IPS-NIHi7 (cell line): ENCODE measurements at regions not wholly inside any gene's neighbourhood (a gene's known extent, or its start where the extent isn't known, plus 50 kb on each side); places are given as distances from the start of the nearest gene placed in this dataset.

Source experiments
- DNase-seq: peaks from one replicate; pipeline ENCODE4 v3.0.0; 2012; ENCODE audit warnings: mixed read lengths; ENCODE audit errors: extremely low spot score

DNA sequence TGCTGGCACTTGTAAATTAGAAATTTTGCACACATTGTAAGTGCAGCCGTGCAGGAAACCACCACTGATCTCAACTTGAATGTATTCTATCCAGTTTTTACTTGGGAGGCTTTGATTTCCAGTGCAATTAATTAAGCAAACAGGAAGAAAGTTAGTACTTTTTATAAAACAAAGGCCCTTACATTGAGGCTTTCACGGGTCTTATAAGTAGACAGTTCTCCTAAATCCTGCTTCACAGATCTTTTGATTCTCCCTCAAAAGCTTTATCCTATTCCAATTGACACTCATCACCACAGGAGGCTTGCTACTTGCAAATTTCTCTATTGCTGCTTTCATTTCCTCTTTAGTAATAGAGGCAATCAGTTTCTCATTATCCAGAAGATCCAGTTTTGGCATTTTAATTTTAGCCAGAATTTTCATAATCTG is 90.1 kb downstream of the ERCC5 start:
- DNase-seq, result no peak

GRCh38 chr13:102933523-102933922 is 87.7 kb downstream of the ERCC5 start:
- no peak for DNase-seq

DNA sequence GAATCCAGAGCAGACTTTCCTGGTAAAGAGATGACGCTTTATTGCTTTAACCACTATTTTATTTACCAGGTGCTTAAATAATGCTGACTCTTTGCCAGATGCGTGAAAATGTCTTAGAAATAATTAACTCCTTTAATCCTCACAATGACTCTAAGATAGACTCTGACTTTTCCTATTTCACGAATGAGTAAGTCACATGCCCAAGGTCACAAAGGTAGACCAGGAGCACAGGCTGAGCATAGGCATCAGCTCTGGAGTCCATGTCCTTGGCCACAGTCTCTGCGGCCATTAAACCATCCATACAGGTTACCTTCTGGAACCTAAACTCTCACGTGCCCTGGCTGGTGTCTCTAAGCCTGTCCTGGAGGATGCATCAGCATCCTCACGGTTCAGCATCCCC is 87.3 kb downstream of the ERCC5 start:
- DNase-seq, result no peak

GRCh38 chr13:102932331-102932730 is 86.5 kb downstream of the ERCC5 start:
- no peak for DNase-seq

GRCh38 chr13:102930566-102930965 is 84.7 kb downstream of the ERCC5 start:
- no peak for DNase-seq

GRCh38 chr13:102928941-102929675 is 83.3 kb downstream of the ERCC5 start:
- no peak for DNase-seq
